ENCODE measurements at regions not wholly inside any gene's neighbourhood (a gene's known extent, or its start where the extent isn't known, plus 50 kb on each side); places are given as distances from the start of the nearest gene placed in this dataset.

- TF ChIP-seq CTCF (optimal IDR thresholded peaks at IDR 0.05 in 1 of 3, IDR thresholded peaks at IDR 0.05 in 1 of 3, conservative IDR thresholded peaks at IDR 0.05 in 1 of 3; ENCODE audit: extremely low read depth in 1 of 3, insufficient read depth in 2 of 3, low read length in 3 of 3) (no peak), EZH2 (IDR thresholded peaks at IDR 0.05; ENCODE audit: low read length) (no peak)
Measured at GRCh38 chr16:35841632-35842031, 2382.2 kb downstream of the TP53TG3F start.

Measured in keratinocyte (primary cell).